HL-60 (cell line): ENCODE measurements at regions not wholly inside any gene's neighbourhood (a gene's known extent, or its start where the extent isn't known, plus 50 kb on each side); places are given as distances from the start of the nearest gene placed in this dataset.

Source experiments
- DNase-seq, 2 experiments: peaks; one replicate each; pipeline ENCODE4 v3.0.0-alpha.2; 2010 to 2020; ENCODE audit warnings: low read depth in 1 of 2, low spot score in 1 of 2
- H3K27ac ChIP-seq: fragments of 250-450 bp; sonication (Bioruptor Pico); replicated peaks from 2 replicates; pipeline ENCODE4 v1.5.1; 2020; ENCODE audit warnings: mild to moderate bottlenecking, moderate library complexity
- H3K27me3 ChIP-seq: fragments of 250-450 bp; sonication (Bioruptor Pico); 2 replicates; pipeline ENCODE4 v1.5.1; 2021; ENCODE audit warnings: mild to moderate bottlenecking, moderate library complexity; ENCODE audit not compliant: insufficient read depth, poor library complexity, severe bottlenecking
- H3K4me3 ChIP-seq: replicated peaks from 2 replicates; pipeline ENCODE4 v1.5.1; 2011; ENCODE audit warnings: mild to moderate bottlenecking, control low read depth, low read length; ENCODE audit not compliant: insufficient read depth
- CTCF ChIP-seq: IDR thresholded peaks from one replicate; pipeline ENCODE4 v1.5.1; 2011; ENCODE audit warnings: low read length, control low read depth, inconsistent platforms; ENCODE audit not compliant: insufficient read depth
- GABPA ChIP-seq: IDR thresholded peaks from 2 replicates; pipeline ENCODE4 v1.6.1; 2012; ENCODE audit warnings: low read depth
- POLR2AphosphoS5 ChIP-seq: IDR thresholded peaks from 2 replicates; pipeline ENCODE4 v1.6.1; 2012; ENCODE audit warnings: low read depth
- REST ChIP-seq: IDR thresholded peaks from 2 replicates; pipeline ENCODE4 v1.6.1; 2012; ENCODE audit warnings: low read depth; ENCODE audit not compliant: insufficient replicate concordance
- SPI1 ChIP-seq: IDR thresholded peaks from 2 replicates; pipeline ENCODE4 v1.6.1; 2012; ENCODE audit warnings: low read depth, mild to moderate bottlenecking, borderline replicate concordance

- Histone ChIP-seq H3K27ac (no peak overlapping the region), H3K4me3 (no peak overlapping the region), H3K27me3 (peaks cover 2% of the 10 kb centered on the region)
- DNase-seq, result no peak
- no peak for TF ChIP-seq GABPA
- TF ChIP-seq REST, result no peak
- TF ChIP-seq SPI1, result no peak
- TF ChIP-seq POLR2AphosphoS5, result no peak
- no peak for TF ChIP-seq CTCF
These were observed 66.7 kb upstream of the DNAJC19 start for GRCh38 chr3:181056136-181056732.

- no peak overlapping the region for H3K4me3 ChIP-seq
- DNase-seq, result no peak
- H3K27me3 ChIP-seq, result peaks cover 2% of the 10 kb centered on the region
- no peak overlapping the region for H3K27ac ChIP-seq
- TF ChIP-seq REST (no peak), POLR2AphosphoS5 (no peak), GABPA (no peak), CTCF (no peak), SPI1 (no peak)
These were observed 65.0 kb upstream of the DNAJC19 start for GRCh38 chr3:181054538-181054937.

GRCh38 chr3:181052256-181052655 lies 62.7 kb upstream of the DNAJC19 start:
- Histone ChIP-seq H3K27ac (no peak overlapping the region), H3K27me3 (peaks cover 2% of the 10 kb centered on the region), H3K4me3 (no peak overlapping the region)
- no peak for DNase-seq
- no peak for TF ChIP-seq POLR2AphosphoS5
- TF ChIP-seq GABPA, result no peak
- no peak for TF ChIP-seq SPI1
- TF ChIP-seq REST, result no peak
- TF ChIP-seq CTCF, result no peak
